ENCODE measurements at regions not wholly inside any gene's neighbourhood (a gene's known extent, or its start where the extent isn't known, plus 50 kb on each side); places are given as distances from the start of the nearest gene placed in this dataset.
"Not testable (repeated sequence)": the region's sequence is repeated elsewhere in the genome, so short reads cannot be mapped to it uniquely, and the experiment has no call there.

DNA sequence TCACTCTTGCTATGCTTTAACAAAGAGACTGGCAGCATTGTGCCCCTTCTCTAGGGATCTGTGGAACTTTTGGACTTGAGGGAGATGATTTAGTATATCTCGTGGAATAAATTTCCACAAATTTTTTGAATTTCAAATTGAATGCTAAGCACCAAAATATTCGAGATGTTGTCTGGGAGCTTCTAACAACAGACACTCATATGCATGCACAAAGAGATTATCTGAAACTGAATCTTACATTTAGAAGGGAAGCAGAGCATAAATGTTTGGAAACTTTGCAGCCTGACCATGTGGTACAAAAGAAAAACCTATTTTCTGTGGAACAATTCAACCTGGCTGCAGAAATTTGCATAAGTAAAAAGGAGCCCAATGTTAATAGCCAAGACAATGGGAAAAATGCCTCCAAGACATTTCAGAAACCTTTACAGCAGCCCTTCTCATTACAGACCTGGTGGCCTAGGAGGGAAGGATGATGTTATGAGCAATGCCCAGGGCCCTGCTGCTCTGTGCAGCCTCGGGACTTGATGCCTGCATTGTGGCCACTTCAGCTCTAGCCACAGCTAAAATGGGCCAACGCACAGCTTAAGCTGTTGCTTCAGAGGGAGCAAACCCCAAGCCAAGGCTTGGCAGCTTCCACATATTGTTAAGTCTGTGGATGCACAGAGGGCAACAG lies 285.8 kb upstream of the FAM174A start:
- no peak for DNase-seq (ENCODE audit: low read depth in 2 of 2)

DNA sequence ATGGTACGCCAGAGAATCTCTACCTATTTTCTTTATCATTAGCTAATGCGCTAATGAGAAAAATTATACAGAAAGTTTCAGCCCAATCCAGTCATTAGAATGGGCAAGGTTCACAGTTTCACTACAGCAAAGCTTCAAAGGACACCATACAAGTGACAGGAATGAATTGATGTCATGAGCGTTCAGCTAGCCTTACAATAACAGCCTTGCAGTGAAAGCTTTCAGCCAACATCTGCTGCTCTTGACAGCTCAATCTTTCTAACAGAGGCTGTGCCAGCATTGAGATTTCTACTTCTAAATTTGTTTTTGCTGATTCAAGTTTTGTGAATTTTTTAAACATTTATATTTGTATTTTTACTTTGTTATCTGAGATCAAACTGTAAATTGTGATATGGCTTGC lies 302.4 kb upstream of the FAM174A start:
- no peak for DNase-seq (ENCODE audit: low read depth in 2 of 2)

DNA sequence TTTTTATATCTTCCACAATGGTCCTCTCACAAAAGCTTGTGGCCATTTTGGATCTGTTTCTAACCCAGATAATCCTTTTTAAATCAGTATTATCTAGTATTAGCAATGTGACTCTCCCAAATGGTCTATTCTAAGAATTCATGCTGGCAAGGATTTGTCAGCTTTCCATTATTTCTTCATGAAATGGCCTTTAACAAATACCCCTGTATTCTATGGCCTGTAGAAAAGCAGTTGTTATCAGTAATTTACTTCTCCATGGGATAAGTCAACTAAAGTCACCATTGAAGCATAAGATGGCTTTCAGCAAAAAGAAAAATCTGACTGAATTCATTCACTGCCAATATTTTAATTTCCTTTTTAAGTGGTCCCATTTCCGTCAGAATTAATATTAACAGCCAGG lies 346.4 kb upstream of the FAM174A start:
- no peak for DNase-seq (ENCODE audit: low read depth in 2 of 2)

DNA sequence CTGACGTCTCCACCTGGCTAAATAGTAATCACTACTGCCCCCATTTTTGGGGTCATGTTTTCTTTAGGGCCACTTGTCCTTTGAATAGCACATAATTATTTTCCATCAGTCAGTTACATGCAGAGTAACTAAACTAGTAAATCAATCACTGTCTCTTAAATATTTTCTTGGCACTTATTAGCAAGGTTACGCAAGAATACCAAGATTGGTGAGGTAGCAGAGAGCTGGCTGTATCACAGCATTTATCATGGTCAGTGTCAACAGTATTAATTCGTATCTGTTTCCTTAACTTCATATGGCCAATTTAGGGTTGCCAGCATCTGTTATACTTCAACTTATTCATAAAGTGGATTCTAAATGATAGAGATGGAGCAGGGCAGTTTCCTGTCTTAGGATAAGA lies 346.8 kb upstream of the FAM174A start:
- no peak for DNase-seq (ENCODE audit: low read depth in 2 of 2)

DNA sequence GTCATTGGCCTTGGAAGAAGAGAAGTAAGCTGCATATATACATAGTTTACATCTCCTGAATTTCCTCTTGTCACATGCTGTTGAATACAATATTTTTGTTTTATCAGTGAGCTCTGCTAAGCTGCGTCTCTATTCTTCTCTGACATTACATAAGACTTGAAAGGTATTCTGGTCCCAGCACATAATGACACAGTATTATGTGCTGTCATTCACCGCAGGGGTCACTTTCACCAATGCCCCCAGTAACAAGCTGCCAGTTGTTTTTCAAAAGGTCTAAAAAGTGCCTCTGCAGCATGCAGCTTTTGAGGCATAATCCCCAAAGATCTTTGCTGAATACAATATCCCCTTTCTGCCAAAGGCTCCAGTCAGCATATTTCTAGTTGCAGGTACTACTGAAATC lies 349.0 kb upstream of the FAM174A start:
- DNase-seq (ENCODE audit: low read depth in 2 of 2), result no peak

DNA sequence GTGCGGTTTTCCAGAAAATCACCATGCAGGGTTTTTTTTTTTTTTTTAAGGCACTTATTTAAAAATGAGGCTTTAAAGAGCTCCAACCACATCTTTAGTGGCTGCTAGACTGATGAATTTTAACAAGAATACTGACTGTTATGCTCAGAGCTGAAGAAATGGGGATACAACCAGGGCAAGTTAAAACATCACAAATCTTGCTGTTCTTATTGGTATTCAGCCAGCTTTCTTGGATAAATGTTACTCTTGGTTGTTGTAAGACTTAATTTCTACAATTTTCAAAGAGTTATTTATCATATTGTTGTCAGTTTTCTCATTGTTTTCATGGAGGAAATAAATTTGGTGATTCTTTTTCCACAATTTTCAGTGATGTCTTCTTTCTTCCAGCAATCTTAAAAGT lies 352.8 kb upstream of the FAM174A start:
- DNase-seq (ENCODE audit: low read depth in 2 of 2), result no peak

DNA sequence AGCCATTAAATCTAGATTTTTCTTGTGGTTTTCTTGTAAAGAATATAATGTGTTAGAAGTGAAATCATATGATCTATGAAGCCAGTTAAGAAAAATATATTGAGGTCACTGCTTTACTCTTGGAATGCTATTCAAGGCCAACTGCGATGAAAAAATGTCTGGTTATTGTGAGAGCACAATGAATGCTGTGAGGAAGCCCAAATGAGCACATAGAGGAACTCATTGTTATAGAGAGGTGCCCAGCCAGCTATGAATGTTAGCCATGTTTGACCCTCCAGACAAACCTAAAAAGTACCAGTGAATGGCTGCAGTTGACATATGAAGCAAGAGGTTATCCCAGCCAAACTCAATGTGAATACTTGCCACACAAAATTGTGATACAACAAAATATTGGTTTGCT lies 359.8 kb upstream of the FAM174A start:
- DNase-seq (ENCODE audit: low read depth in 2 of 2), result no peak

DNA sequence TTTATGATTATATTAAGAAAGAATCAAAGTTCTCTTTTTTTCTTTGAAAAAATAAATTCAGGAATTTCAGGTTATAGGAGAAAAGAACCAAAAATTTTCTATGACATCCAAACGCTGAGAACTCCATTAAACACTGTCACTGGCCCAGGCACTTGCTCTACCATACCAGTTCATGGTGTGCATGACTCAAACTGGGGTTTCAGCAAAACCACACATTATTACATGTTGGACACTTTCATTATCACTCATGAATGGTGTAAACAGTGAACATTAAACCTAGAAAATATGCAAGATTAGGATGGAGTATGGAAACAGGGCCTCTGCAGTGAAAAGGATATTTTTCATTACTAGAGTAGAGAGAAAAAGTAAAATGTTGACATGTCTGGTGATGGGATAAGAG lies 369.9 kb upstream of the FAM174A start:
- no peak for DNase-seq (ENCODE audit: low read depth in 2 of 2)

DNA sequence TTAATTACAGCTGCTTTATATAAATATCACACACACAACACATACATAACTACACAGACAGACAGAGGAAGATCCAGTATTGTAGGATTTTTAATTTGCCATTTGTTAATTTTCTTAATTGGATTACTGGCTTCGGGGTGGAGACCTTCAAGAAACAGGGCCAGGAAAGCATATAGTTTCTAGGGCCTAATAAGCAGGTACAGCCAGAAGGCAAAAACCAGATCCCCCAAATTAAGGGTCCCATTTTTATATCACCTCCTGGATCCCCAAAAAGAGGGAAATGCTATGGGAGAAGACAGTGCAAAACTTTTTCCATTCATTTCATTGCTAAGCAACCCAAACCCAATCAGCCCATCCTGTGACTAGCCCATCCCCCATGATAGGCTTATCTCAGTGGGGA lies 373.3 kb upstream of the FAM174A start:
- no peak for DNase-seq (ENCODE audit: low read depth in 2 of 2)

DNA sequence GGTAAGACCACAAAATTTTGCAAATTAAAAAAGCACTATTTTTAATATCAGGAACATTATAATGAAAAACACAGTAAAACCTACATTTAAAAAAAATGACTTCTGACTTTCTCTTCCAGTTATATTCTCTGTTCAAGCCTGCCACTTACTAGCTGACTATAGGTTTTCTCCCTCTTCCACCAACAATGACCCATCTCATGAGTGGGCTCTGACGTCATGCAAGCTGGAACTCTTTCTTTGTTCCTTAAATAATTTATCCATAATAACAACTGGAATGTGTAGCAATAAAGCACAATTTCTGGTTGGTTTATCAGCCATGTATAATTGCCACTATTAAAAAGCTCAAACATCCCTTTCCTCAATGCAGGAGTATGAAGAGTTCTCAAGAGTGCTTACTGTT lies 378.1 kb upstream of the FAM174A start:
- no peak for DNase-seq (ENCODE audit: low read depth in 2 of 2)

DNA sequence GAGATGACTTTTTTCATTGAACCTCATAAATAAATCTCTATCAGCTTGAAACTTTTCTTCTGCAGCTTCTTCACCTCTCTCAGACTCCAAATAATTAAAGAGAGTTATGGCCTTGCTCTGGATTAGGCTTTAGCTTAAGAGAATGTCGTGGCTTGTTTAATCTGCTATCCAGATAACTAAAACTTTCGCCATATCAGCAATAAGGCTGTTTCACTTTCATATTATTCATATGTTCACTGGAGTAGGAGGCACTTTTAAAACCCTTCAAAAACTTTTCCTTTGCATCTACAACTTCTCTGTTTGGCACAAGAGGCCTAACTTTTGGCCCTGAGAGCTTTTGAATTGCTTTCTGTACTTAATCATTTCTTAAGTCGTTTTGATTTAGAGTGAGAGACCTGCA lies 386.9 kb upstream of the FAM174A start:
- DNase-seq (ENCODE audit: low read depth in 2 of 2), result no peak

DNA sequence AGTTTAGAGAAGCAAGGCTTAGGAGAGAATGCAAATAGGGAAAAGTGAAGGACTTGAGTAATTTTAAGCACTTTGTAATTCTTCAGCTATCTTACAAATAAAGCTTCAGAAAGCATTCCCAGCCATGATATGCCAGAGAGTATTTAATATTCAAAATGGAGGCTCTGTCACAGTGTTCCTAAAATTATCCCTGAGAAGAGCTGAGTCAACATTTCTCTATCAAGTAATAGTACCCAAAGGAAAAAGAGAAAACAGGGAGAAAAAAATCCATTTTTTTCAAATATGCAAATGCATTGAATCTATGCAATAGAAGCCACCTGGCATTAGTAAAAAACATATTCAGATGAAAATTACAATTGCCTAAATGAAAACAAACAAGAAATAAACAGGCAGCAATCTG lies 392.6 kb upstream of the FAM174A start:
- no peak for DNase-seq (ENCODE audit: low read depth in 2 of 2)

DNA sequence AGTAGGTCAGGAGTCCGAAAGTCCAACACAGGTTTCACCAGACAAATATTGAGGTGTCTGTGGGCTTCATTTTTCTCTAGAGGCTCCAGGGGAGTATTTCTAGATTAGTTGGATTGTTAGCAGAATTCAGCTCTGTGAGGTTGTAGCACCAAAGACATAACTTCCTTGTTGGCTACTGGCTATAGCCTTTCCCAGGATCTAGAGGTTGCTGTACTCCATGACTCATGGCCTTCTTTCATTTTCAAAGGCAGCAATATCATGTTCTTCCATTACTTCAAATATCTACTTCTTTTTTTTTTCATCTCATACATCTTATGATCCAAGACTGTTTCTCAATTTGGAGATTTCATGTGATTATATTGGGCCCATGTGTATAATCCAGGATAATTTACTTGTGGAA lies 404.0 kb upstream of the FAM174A start:
- no peak for DNase-seq (ENCODE audit: low read depth in 2 of 2)

DNA sequence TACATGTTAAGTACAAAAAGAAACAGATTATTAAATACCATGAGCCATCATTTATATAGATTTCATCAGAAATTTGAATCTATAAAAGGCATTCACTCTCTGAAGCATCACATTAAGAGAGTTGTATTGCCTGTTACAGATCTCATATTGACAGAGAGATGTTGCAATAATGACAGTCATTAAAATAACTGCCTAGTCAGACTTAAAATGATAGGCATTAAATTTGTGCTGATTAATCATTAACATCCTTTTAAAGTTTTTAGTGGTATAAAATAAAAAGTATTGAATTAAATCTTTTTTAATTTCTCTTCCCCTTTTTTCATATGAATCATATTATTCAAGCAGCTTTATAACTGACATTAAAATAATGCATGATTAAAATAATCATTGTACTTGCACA lies 404.9 kb upstream of the FAM174A start:
- no peak for DNase-seq (ENCODE audit: low read depth in 2 of 2)

DNA sequence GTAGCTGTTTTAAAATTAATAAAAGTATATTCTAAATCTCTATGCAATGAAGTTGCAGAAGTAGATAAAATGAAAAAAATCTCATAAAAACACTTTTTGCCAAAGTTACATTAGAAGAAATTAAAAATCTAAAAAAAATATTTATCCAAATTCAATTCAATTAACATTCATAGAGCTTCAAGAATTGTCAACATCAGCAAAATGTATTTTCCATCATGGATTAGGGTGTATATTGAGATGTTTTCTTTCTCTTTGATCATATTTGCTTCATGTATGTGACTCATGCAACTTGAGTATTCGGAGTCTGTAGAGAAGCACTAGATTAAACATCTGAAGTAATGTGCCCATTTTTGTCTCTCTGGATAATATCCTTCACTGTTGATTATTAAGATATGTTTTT lies 415.3 kb upstream of the FAM174A start:
- DNase-seq (ENCODE audit: low read depth in 2 of 2), result no peak

DNA sequence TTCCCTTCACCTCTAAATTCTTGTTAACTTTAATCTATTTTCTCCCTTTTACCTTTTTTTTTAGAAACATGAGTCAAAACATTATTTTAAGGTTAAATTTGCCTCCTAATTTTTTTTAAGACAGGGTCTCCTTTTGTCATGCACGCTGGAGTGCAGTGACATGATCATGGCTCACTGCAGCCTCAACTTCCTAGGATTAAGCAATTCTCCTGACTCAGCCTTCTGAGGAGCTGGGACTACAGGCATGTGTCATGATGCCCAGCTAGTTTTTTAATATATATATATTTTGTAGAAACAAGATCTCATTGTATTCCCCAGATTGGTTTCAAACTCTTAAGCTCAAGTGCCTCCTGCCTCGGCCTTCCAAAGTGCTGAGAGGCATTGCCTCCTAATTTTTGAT lies 424.7 kb upstream of the FAM174A start:
- DNase-seq (ENCODE audit: low read depth in 2 of 2), result no peak

DNA sequence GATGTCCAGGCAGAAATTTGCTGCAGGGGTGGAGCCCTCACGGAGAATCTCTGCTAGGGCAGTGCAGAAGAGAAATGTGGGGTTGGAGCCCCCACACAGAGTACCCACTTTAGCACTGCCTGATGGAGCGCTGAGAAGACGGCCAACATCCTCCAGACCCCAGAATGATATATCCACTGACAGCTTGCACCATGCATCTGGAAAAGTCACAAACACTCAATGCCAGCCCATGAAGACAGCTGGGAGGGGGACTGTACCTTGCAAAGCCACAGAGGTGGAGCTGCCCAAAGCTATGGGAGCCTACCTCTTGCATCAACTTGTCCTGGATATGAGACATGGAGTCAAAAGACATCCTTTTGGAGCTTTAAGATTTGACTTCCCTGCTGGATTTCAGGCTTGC lies 426.3 kb upstream of the FAM174A start:
- no peak for DNase-seq (ENCODE audit: low read depth in 2 of 2)

DNA sequence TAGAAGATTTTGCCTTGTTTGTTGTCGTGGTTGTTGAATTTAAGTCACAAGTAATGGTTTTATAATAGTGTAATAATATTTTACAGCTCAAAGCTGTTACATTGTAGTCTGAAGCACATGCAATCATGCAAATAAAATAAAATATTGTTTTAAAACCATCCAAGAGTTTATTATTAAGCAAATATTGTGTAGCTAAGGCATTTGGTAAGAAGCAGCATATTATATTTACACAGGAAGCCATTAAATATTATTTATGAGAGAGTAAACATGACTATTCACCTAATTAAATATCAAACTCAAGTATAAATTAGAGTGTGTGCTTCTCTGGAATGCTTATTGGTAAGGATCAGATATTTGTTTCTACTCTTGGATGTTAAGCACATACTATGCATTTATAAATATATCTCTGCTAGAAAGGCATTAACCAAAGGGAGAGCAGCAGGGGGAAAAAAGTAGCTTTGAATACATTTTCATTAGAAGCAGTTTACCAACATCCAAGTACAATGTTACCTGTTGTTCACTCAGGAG lies 431.5 kb upstream of the FAM174A start:
- not testable (repeated sequence) for DNase-seq (ENCODE audit: low read depth in 2 of 2)

DNA sequence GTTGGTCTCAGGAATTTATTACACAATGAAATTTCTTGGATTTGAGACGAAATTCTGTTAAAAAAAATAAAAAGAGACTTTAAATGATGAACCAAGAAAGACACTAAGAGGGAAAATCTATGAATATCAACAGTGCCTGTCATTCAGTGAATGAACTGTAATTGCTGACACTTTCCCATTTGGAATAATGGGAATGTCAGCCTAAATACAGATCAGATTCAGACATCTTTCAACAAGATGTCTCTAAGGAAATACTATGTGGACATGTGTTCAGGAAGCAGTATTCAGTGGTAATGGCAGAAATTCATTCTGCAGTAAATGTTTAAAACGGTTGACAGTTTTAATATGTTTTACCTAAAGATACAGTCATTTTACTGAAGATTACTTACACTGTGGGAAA lies 433.7 kb upstream of the FAM174A start:
- DNase-seq (ENCODE audit: low read depth in 2 of 2), result peak in 1 of 2 donors; percentile 8

DNA sequence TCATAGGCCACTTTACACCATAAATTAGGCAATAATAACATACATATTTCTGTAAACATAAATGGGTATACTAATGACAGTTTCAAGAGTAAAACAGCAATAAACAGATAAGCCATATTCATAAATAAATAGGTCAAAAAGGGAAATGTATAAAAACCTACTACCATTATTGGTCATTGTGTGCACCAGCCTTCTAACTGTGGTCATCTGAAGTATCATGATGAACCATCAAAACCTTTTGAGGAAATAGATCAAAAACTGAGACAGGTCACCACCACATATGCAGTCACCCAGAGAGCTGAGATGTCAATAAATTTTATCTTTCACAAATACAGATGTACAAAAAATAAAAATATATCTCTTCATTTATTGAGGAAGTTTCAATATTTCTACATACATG lies 438.8 kb upstream of the FAM174A start:
- DNase-seq (ENCODE audit: low read depth in 2 of 2), result not testable (repeated sequence)

DNA sequence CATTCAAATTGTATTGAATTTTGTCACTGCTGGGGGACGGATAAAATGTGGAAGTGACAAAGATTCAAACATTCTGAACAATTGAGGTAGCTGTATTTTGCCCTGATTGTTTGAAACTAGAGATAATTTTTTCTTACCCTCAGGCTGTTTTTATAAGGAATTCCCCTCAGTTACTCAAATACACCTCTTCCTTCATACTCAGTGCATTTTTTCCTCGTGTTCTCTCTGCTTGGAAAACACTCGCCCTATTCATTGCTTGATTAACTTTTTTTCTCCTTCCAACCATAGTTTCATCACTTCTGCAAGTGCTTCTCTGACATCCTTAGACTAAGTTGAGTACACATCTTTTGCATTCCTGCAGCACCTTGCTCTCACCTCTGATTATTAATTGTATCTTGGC lies 454.5 kb upstream of the FAM174A start:
- DNase-seq (ENCODE audit: low read depth in 2 of 2), result not testable (repeated sequence)

DNA sequence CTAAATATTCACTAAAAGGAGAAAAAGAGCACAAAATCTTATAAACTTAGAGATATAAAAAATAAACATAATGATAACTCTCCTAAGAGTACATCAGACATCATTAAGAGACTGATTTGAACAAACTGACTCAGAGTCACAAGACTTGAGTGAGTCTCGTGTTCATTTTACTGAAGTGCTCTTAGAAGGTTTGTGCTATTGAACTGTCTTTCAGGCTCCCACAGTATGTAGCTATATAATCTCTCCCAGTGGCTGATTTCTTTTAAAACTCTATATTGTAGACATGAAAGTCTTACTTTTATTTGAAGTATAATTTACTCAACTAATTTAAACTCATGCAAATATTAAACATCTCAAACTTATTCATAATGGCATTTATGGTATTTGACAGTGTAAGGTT lies 456.0 kb upstream of the FAM174A start:
- DNase-seq (ENCODE audit: low read depth in 2 of 2), result not testable (repeated sequence)

DNA sequence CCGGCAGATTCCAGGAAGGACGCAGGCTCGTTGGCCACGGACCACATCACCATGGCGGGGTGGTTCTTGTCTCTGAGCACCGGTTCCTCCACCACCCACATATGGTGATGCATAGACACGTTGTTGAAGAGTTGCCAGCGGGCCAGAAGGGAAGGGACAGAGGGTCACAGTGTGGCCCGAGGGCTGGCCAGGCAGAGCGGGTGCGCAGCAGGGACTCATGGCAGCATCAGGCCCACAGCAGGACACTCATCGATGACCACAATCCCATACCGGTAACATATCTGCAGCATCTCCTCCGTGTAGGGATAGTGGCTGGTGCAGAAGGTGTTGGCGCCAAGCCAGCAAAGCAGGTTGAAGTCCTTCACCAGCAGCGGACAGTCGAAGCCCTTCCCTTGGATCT lies 469.2 kb upstream of the FAM174A start:
- not testable (repeated sequence) for DNase-seq (ENCODE audit: low read depth in 2 of 2)

DNA sequence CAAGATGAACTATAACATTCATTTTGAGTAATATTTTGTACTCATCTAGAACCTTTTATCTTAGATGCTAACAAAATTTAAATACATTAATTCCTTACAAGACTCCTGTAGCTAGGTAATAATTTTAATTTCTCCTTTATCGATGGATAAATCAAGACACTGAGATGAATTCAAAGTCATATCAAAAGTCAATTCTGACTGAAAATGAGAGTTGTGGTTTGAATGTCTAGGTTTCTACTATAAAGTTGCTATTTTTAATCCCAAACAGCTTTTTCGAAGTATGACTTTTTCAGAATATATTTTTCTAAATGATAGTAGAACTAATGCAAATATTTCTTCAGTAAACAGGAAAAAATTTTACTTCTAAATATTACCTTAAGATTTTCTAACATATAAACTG lies 491.7 kb upstream of the FAM174A start:
- no peak for DNase-seq (ENCODE audit: low read depth in 2 of 2)
